IMR-90 (cell line): ENCODE measurements at regions not wholly inside any gene's neighbourhood (a gene's known extent, or its start where the extent isn't known, plus 50 kb on each side); places are given as distances from the start of the nearest gene placed in this dataset.

Experiments used
- BHLHE40 ChIP-seq: fragments of 150-350 bp; IDR thresholded peaks from 2 replicates; pipeline ENCODE4 v1.6.1; 2016; ENCODE audit warnings: mild to moderate bottlenecking, low read depth, low read length
- CTCF ChIP-seq: conservative IDR thresholded peaks from 2 replicates; pipeline ENCODE4 v1.5.1; 2012; ENCODE audit warnings: mild to moderate bottlenecking, low read depth, low read length, improper control_type of control experiment
- MAFK ChIP-seq: IDR thresholded peaks from 2 replicates; pipeline ENCODE4 v1.6.1; 2012; ENCODE audit warnings: low read depth, low read length, improper control_type of control experiment
- MAZ ChIP-seq: IDR thresholded peaks from 2 replicates; pipeline ENCODE4 v1.6.1; 2012; ENCODE audit warnings: low read depth, mild to moderate bottlenecking, low read length, improper control_type of control experiment, moderate library complexity, borderline replicate concordance
- MXI1 ChIP-seq: IDR thresholded peaks from 2 replicates; pipeline ENCODE4 v1.6.1; 2012; ENCODE audit warnings: low read depth, mild to moderate bottlenecking, low read length, moderate library complexity, borderline replicate concordance
- NFE2L2 ChIP-seq: fragments of 150-350 bp; IDR thresholded peaks from 2 replicates; pipeline ENCODE4 v1.6.1; 2016; ENCODE audit warnings: low read depth, mild to moderate bottlenecking, low read length
- POLR2A ChIP-seq: IDR thresholded peaks from 2 replicates; pipeline ENCODE4 v1.6.1; 2012; ENCODE audit warnings: mild to moderate bottlenecking, low read depth, low read length
- RFX5 ChIP-seq: IDR thresholded peaks from 2 replicates; pipeline ENCODE4 v1.8.0; 2012; ENCODE audit warnings: low read depth, mild to moderate bottlenecking, low read length, moderate library complexity
- SMC3 ChIP-seq: fragments of 150-350 bp; IDR thresholded peaks from 2 replicates; pipeline ENCODE4 v1.6.1; 2016; ENCODE audit warnings: low read depth, mild to moderate bottlenecking, antibody characterized with exemption, low read length, moderate library complexity

GRCh38 chr5:154129921-154130320 is 60.6 kb upstream of the GALNT10 start:
- TF ChIP-seq CTCF (no peak), POLR2A (no peak), MAFK (no peak), SMC3 (no peak), MXI1 (no peak), RFX5 (no peak), NFE2L2 (no peak), MAZ (no peak), BHLHE40 (no peak)
